HUES6 (cell line): ENCODE measurements at regions not wholly inside any gene's neighbourhood (a gene's known extent, or its start where the extent isn't known, plus 50 kb on each side); places are given as distances from the start of the nearest gene placed in this dataset.

Source experiments
- H3K27ac ChIP-seq: 2 replicates; pipeline ENCODE4 v1.7.0; 2013; ENCODE audit warnings: low read depth, mild to moderate bottlenecking, low read length, inconsistent platforms
- H3K27me3 ChIP-seq: 2 replicates; pipeline ENCODE4 v1.6.1; 2013; ENCODE audit warnings: low read length; ENCODE audit not compliant: control insufficient read depth, insufficient read depth
- H3K36me3 ChIP-seq: 2 replicates; pipeline ENCODE4 v1.6.1; 2013; ENCODE audit warnings: low read length; ENCODE audit not compliant: control insufficient read depth, insufficient read depth
- H3K4me1 ChIP-seq: 2 replicates; pipeline ENCODE4 v1.6.1; 2013; ENCODE audit warnings: low read length; ENCODE audit not compliant: control insufficient read depth, insufficient read depth
- H3K4me3 ChIP-seq: 2 replicates; pipeline ENCODE4 v1.5.1; 2013; ENCODE audit warnings: low read depth, low read length
- H3K9ac ChIP-seq: one replicate; pipeline ENCODE4 v1.6.1; 2013; ENCODE audit warnings: mild to moderate bottlenecking, low read length
- H3K9me3 ChIP-seq: 2 replicates; pipeline ENCODE4 v1.6.1; 2013; ENCODE audit warnings: low read depth, low read length; ENCODE audit not compliant: control insufficient read depth, insufficient read depth

GRCh38 chr2:51465326-51465725, 433.4 kb upstream of the NRXN1 start:
- H3K4me1 ChIP-seq, result no peaks in the 10 kb centered on the region
- H3K9ac ChIP-seq, result no peak overlapping the region
- no peak overlapping the region for H3K27ac ChIP-seq
- no peak overlapping the region for H3K4me3 ChIP-seq
- H3K9me3 ChIP-seq, result no peaks in the 10 kb centered on the region
- H3K36me3 ChIP-seq, result no peaks in the 10 kb centered on the region
- H3K27me3 ChIP-seq, result no peaks in the 10 kb centered on the region

DNA sequence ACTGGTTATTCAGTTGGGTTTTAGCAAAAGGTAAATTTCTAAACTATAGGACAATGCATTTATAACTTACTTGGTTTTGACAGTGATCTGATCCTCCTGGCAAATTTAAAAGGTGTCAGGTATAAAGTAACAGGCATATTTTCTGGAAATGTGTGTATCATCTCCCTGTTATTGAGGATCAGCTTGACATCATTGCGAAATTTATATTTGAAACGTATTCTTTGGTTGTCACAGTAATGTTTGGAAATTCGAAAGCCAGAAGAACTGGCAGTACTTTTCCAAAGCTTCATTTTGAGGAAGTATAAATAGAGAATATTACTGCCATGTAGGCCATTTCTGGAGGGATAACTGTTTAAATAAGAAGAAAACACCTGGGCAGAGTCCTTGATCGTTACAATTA, 422.2 kb upstream of the NRXN1 start:
- H3K4me1 ChIP-seq, result no peaks in the 10 kb centered on the region
- no peak overlapping the region for H3K4me3 ChIP-seq
- peaks cover 12% of the 10 kb centered on the region for H3K9me3 ChIP-seq
- H3K27me3 ChIP-seq, result no peaks in the 10 kb centered on the region
- H3K36me3 ChIP-seq, result no peaks in the 10 kb centered on the region
- H3K9ac ChIP-seq, result no peak overlapping the region
- no peak overlapping the region for H3K27ac ChIP-seq

DNA sequence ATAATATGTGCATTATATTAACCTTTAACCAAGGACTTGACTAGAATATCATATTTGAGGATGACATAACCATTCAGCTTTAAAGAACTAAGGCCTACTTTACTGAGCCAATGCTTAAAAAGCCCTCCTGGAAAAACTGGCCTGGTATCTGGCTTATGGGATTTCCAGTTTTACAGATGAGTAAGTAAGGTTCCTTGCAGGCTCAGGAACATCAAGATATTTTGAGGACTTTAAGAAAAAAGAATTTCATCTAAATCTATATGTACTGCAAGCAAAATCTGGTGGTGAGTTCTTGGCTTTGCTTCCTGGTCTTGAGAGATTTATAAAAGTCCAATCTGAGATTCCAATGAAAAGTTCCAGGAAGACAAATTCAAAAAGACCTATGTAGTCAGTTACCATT, 417.0 kb upstream of the NRXN1 start:
- Histone ChIP-seq H3K4me3 (no peak overlapping the region), H3K9ac (no peak overlapping the region), H3K4me1 (no peaks in the 10 kb centered on the region), H3K27me3 (no peaks in the 10 kb centered on the region), H3K27ac (no peak overlapping the region), H3K36me3 (no peaks in the 10 kb centered on the region), H3K9me3 (peaks cover 12% of the 10 kb centered on the region)

DNA sequence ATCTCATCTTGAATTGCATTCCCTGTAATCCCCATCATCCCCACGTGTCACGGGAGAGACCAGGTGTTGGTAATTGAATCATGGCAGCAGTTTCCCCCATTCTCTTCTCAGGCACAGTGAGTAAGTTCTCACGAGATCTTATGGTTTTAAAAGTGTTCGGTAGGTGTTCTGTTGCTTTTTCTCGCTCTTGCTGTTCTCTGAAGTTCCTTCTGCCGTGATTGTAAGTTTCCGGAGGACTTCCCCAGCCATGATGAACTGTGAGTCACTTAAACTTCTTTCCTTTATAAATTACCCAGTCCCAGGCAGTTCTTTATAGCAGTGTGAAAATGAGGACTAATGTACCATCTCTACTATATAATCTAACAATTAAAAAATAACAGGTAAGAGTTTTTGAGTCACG, 409.9 kb upstream of the NRXN1 start:
- Histone ChIP-seq H3K4me1 (no peaks in the 10 kb centered on the region), H3K27ac (no peak overlapping the region)

GRCh38 chr2:51424418-51424817, 392.5 kb upstream of the NRXN1 start:
- Histone ChIP-seq H3K4me1 (0 out of 2 replicates have a peak, but pooled peaks cover 3% of the 10 kb centered on the region), H3K27ac (no peak overlapping the region), H3K27me3 (no peaks in the 10 kb centered on the region), H3K4me3 (no peak overlapping the region), H3K9ac (no peak overlapping the region), H3K9me3 (peaks cover 6% of the 10 kb centered on the region), H3K36me3 (no peaks in the 10 kb centered on the region)

More for the DNA sequence above, 409.9 kb upstream of the NRXN1 start:
- Histone ChIP-seq H3K36me3 (no peaks in the 10 kb centered on the region), H3K9me3 (no peaks in the 10 kb centered on the region), H3K9ac (no peak overlapping the region), H3K27me3 (no peaks in the 10 kb centered on the region), H3K4me3 (no peak overlapping the region)

DNA sequence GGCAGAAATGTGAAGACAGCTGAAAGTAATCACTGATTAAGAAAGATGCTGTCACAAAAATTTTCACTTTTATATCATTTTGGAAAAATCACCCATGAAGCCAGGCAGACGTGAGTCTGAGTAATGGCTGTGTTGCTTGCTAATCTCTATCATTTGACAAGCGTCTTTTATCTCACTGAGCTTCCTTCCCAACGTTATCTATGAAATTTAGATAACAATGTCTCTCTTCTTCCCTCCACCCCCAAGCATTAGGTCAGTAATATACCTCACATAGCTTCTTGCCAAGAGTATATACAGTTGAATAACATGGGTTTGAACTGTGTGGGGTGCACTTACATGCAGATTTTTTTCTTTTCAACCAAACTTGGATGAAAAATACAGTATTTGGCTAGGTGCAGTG, 388.6 kb upstream of the NRXN1 start:
- H3K36me3 ChIP-seq, result no peaks in the 10 kb centered on the region
- H3K9ac ChIP-seq, result no peak overlapping the region
- H3K4me1 ChIP-seq, result 0 out of 2 replicates have a peak, but pooled peaks cover 3% of the 10 kb centered on the region
- H3K9me3 ChIP-seq, result no peaks in the 10 kb centered on the region
- no peak overlapping the region for H3K27ac ChIP-seq
- no peaks in the 10 kb centered on the region for H3K27me3 ChIP-seq
- no peak overlapping the region for H3K4me3 ChIP-seq

GRCh38 chr2:51413726-51414125, 381.8 kb upstream of the NRXN1 start:
- H3K27ac ChIP-seq, result no peak overlapping the region
- H3K4me3 ChIP-seq, result no peak overlapping the region
- H3K9me3 ChIP-seq, result no peaks in the 10 kb centered on the region
- H3K9ac ChIP-seq, result no peak overlapping the region
- no peaks in the 10 kb centered on the region for H3K36me3 ChIP-seq
- no peaks in the 10 kb centered on the region for H3K27me3 ChIP-seq
- peaks cover 6% of the 10 kb centered on the region; the same call in 1 of the 2 replicates for H3K4me1 ChIP-seq

DNA sequence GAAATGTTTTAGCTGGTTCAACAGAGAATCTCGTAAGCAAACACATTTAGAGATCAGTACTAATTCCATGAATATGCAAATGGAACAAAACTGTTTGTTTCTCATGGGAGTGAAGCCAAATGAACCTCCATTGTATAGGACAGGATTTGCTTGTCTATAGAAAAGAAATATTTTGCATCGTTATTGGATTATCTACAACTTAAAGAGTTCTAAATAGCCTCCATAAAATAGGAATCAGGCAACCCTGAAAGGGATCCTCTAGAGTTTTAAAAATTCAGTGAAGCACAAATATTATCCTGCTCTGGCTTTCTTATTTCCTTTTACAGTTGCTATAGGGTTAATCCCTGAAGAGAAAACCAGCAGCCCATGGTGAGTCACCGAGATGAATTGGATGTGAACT, 378.4 kb upstream of the NRXN1 start:
- Histone ChIP-seq H3K4me3 (no peak overlapping the region), H3K9ac (no peak overlapping the region), H3K36me3 (no peaks in the 10 kb centered on the region), H3K9me3 (no peaks in the 10 kb centered on the region), H3K27ac (no peak overlapping the region), H3K27me3 (no peaks in the 10 kb centered on the region), H3K4me1 (peaks cover 6% of the 10 kb centered on the region; the same call in 1 of the 2 replicates)

DNA sequence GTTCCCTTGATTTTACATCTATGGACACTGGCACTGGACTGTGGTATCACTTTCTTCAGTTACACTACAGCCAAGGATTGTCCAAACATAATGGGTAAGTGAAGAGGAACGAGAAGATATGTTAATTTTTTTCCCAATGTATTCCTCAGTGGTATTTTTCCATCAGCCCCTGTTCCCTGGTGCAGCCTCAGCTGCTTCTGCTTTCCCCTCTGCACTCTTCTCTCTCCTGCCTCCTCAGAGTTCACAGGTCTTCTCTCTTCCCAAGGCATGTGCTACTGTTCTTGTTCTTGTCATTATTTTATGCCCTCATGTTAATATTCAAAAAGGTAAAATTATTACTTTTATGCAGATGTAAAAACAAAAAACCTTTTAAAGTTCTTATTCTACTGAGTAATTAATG, 378.0 kb upstream of the NRXN1 start:
- Histone ChIP-seq H3K9me3 (no peaks in the 10 kb centered on the region), H3K9ac (no peak overlapping the region), H3K4me1 (peaks cover 6% of the 10 kb centered on the region; the same call in 1 of the 2 replicates), H3K4me3 (no peak overlapping the region), H3K36me3 (no peaks in the 10 kb centered on the region), H3K27ac (no peak overlapping the region), H3K27me3 (no peaks in the 10 kb centered on the region)

GRCh38 chr2:51404226-51404625, 372.3 kb upstream of the NRXN1 start:
- H3K9ac ChIP-seq, result no peak overlapping the region
- no peaks in the 10 kb centered on the region for H3K36me3 ChIP-seq
- no peaks in the 10 kb centered on the region for H3K4me1 ChIP-seq
- no peaks in the 10 kb centered on the region for H3K27me3 ChIP-seq
- H3K27ac ChIP-seq, result no peak overlapping the region
- no peak overlapping the region for H3K4me3 ChIP-seq
- no peaks in the 10 kb centered on the region for H3K9me3 ChIP-seq

DNA sequence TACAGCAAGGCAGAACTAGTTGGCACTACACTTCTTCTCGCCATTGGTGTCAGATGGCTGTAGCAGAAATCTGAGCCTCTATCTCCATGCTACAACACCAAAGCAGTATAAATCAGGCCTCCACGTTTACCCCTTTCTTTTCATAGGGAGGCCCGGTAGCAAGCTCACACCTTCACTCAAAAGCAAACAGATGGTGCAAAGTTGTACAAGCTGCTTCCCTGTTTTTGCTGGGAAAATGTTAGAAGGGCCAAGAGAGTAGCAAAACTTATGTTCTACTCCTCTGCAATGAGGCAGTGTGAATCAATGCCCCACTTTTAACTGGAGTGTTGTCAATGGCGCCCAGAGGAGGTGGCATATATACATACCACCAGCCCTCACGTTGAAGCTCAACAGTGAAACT, 369.6 kb upstream of the NRXN1 start:
- H3K27me3 ChIP-seq, result no peaks in the 10 kb centered on the region
- no peak overlapping the region for H3K27ac ChIP-seq
- no peaks in the 10 kb centered on the region for H3K9me3 ChIP-seq
- H3K36me3 ChIP-seq, result no peaks in the 10 kb centered on the region
- H3K4me1 ChIP-seq, result no peaks in the 10 kb centered on the region
- no peak overlapping the region for H3K9ac ChIP-seq
- no peak overlapping the region for H3K4me3 ChIP-seq

DNA sequence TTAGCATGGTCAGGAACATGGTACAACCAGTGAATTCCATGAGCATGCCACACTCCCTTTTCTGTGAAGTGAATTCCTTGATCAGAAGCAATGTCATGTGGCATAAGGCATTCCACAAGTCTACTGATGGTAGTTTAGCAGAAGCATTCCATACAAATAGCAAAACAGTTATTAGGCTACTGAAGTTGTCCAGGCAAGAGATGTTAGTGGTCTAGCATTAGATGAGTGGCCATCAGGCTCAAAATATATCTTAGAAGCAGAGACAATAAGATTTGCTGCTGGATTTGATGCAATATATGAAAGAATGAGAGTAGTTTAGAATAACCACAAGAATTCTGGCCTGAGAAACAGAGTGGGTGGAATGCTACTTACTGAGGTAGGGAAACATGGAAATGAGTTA, 355.3 kb upstream of the NRXN1 start:
- Histone ChIP-seq H3K27ac (no peak overlapping the region), H3K4me3 (no peak overlapping the region), H3K9me3 (no peaks in the 10 kb centered on the region), H3K4me1 (no peaks in the 10 kb centered on the region), H3K36me3 (no peaks in the 10 kb centered on the region), H3K9ac (no peak overlapping the region), H3K27me3 (no peaks in the 10 kb centered on the region)
